T1000 (cell line): ENCODE measurements at regions not wholly inside any gene's neighbourhood (a gene's known extent, or its start where the extent isn't known, plus 50 kb on each side); places are given as distances from the start of the nearest gene placed in this dataset.
A peak's percentile ranks its signal among the peaks of the same experiment; 100 is the strongest.
"Not testable (repeated sequence)": the region's sequence is repeated elsewhere in the genome, so short reads cannot be mapped to it uniquely, and the experiment has no call there.

Experiments
- DNase-seq: peaks from one replicate; lab custom pipeline; 2025; ENCODE audit warnings: mixed read lengths; lab: John Stamatoyannopoulos, UW

DNA sequence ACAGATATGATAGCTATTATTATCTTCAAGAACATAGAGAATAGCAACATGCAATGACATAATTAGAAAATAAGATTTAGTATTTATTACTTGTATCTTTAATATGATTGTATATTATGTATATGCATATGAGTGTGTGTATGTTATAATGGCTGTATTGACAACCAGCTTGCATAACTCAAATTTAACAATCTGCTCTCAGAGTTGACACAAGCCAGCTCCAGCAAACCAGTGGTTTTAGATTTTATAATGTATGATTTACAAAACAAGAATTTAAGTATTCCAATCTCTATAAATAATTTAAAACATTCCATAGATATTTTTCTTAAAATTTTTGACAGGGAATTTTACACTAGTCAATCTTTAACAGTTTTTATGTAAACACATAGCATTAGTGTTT lies 935.9 kb upstream of the EPHA5 start:
- no peak for DNase-seq

DNA sequence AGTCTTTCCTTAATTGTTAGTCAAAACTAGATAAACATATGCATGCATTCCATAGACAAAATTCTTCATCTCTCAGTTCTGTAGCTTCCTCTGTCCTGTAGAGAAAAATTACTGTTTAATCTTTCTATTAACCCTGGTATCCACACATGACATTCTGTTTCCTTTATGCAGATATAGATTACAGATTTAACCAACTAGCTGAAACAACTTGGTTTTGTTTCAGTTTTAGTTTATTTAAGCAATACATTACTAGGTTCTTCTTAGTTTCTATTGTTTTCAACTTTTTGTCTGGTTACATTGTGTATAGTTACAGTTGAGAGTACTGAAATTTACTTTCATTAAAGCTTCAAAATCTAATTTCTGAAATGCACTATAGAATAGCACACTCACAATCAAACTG lies 933.9 kb upstream of the EPHA5 start:
- no peak for DNase-seq

DNA sequence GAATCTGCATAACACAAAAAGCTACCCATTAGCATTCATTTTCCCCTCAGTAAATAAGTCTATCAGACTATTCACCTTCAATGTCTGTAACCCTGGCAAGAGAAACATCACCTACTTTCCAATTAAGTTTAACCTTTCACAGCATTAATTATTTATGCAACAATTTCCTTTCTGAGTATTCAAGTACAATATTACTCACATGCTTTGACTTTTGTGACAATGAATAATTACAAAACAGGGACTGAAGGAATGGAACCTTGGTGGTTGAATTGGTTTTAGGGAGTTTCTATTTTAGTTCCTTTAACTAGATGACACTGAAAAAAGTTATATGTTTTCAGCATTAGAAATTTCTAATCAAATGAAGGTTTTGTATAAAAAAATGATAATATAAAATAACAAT lies 932.3 kb upstream of the EPHA5 start:
- no peak for DNase-seq

DNA sequence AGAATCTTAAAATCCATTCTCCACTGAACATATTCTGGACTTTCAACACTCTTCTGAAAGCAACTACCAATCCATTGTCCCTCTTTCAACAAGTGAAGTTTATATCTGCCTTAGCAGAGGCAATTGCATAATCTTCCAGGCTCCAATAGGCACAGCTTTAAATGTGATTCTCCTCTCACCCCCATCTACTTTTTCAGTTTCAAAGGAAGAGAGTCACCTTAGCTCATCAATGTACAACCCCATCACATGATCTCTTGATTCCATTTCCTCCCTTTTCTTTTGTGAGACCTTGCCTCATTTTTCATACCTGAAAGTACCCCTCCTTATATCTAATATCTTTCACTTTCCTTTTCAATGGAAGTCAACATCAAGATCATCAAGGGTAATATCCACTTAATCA lies 921.7 kb upstream of the EPHA5 start:
- DNase-seq: no peak

DNA sequence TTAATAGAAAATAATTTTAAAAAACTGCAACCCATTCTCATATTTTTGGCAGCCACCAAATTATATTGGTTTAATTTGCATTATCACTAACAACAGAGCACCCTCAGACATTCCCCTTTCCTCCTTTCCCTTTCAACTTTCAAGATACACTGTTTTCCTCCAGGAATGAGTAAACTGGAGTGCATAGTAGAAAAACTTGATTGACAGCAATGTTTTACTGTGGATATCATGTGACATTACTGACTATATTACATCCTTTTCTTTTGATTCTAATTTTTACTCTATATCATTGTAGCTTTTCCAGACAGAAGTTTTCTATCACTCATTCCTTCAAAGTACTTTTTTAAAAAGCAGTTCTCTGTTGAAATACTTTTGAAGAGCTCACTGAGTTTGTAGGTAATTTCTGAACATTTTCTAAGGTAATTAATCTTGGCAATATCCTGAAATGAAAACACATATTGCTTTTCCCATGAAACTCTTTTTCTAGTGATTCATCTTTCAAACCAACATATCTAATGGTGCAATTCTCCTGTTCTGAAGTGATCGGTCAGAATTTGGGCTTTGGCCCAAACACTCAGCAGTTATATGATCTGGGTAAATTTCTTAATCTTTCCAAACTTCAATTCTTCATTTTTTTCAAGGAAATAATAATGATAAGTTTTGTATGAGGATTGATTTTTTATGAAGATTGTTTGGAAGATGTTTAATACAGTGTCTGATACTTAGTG lies 920.4 kb upstream of the EPHA5 start:
- DNase-seq: no peak

DNA sequence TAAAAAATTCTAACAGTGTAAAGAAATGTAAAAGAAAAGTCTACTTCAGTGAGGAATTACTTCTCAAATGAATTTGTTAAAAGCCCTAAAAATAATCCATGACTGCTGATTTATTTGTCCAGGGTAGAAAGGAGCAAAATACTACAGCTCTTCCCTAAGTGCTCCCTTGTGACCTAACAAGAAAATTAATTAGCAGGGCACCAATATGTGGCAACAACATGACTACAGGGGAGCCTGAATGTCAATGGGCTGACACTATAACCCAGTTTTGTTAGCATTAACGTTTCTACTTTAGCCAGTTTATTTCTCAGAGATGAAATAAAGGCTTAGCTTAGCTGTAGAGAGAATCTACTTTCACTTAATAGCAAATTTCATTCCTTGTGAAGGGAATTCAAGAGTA lies 918.9 kb upstream of the EPHA5 start:
- no peak for DNase-seq

DNA sequence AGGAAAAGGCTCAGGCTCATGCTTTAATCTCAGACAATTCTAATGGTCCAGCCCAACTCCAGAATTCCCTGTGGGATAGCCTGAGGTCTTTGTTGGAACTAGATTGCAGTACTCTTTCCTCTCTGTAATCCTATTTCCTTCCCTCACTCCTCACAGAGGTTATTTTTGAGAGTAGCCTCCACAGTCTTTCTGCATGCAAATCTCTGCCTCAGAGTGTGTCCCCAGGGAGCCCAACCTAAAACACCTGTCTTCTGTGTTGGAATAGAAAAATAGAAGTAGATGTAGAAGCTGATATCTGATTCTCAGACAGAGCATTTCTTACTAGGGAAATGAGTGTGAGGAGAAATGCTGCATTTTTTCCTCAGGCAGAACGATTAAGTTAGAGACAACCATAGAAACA lies 915.5 kb upstream of the EPHA5 start:
- no peak for DNase-seq

DNA sequence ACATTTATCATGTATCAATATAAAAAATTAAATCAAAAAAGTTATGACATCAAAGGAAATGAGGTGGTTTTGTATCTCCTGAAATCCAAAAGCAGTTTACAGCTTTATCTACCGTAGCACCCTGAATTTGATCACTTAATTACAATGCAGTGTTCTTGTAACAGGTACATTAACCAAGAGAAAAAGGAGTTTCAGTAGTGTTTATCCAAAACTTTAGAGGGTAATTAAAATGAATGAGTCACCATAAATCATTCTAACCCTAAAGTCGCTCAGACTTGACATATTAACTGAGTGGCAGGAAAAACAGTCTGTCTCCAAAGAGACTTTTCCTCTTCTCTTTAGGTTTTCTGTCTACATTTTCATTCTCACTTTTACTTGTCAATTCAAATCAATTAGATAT lies 907.6 kb upstream of the EPHA5 start:
- no peak for DNase-seq

DNA sequence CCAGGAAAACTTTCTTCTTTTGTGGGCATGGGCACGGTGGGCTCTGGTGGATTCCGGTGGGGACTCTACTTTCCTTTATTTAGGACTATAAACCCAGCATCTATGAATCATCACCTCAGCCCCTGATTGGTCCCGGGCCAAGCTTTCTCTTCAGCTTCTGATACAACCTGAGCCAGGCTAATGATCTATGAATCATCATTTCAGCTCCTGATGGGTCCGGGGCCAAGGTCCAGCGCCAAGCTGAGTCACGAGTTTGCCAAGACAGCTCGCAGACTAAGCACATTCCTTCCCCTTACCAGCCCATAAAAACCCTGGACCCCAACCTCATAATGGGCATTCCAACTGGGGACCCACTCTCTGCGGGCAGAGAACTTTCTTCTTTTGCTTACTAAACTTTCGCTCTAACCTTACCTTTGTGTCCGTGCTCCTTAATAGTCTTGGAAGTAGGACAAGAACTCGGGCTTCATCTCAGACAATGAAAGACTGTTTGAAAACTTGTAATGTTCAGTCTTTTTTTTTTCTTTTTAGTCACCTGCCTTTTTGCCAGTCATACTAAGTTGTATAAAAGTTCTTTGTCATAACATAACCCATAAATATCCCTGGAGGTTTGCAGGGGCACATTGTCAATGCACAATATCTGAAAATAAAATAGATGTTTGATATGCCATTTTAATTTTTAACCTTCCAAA lies 904.9 kb upstream of the EPHA5 start:
- DNase-seq: peak; percentile 81

DNA sequence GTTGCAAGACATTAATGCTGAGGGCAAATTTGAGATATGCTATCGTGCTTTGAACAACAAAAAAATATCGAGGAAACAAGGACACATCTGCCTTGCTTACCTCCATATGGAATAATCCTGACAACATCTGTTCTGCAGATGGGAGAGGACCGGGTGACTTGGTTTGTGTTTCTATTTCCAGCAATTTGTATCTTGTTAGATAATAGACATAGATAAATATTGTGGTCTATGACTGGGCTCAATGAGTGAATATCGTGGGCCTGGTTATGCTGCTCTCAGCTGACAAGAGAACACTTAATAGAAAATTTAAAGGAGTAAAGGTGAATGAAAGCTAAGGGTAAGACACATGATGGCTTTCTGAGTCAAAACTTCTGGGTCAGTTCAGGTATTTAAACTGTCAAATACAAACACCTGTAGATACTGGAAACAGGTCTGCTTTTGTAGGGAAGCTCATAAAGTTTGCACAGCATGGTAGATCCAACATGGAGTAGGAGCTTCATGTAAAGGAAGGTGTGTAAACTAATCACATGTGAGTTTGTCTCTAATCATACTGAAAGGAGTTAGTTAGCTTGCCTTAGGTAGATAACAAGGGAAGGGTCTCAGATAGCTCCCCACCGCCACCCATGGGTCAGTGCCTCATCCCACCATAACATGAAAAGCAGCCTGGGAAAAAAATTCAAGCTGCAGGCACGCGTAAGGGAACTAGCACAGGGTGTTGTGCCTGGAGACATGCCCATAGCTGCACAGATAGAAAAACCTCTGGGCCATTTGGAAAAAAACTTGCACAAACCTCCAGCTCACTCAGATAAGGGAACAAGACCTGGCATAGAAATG lies 904.1 kb upstream of the EPHA5 start:
- DNase-seq: peak; percentile 59

DNA sequence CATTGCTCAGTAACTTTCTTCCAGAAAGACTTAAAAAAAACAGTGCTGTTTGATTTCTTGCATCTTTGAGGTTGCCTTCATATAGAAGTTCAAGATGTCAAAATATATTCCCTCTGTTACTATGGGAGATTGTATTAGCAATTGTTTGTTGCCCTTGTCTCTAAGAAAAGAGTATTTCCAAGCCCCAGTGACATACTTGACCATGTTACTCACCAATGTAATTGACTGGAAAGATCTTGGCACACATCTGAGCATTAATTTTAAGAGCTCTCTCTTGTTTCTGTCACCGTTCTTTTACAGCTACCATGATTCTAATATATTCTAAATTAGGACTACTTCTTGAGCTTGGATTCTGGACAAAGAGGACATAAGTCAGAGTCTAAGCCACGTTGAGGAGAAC lies 902.7 kb upstream of the EPHA5 start:
- DNase-seq: no peak

DNA sequence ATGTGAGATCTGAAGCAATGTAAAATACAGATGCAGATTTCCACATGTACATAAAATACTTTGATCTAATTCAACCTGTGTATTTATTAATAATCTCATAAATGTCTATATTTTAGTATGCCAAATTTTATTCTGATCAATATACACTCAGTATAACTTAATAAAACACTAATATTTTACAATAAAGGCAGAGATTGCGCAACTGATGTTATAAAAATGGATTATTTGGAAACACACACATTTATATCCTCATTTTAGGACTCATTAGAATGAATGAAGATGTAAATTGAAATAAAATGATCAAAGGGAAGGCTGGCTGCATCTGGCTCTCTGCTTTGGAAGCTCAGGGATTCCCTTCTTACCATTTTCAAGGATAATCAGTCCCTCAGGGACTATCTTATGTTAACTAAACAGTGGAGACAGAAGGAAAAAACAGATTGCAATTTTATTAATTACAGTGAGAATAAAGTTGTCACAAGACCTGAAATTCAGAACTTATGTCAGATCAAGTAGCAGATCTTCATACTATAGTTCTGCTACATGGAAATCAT lies 900.9 kb upstream of the EPHA5 start:
- DNase-seq: no peak

DNA sequence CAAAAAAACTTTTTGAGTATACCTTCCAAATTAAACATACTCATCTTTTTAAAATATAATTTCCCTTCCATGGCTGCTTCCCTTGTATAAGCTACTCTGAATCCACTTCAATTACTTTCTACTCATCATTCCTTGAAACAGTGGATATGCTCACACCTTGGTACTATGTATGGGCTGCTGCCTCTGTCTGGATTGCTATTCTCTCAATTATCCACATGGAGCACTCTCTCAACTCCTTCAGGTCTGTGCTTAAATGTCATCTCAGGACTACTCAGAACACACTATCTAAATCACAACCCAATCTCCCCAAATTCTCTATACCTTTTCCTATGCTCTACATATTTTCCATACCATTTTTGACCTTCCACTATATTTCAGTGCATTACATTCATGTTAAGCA lies 898.9 kb upstream of the EPHA5 start:
- no peak for DNase-seq

DNA sequence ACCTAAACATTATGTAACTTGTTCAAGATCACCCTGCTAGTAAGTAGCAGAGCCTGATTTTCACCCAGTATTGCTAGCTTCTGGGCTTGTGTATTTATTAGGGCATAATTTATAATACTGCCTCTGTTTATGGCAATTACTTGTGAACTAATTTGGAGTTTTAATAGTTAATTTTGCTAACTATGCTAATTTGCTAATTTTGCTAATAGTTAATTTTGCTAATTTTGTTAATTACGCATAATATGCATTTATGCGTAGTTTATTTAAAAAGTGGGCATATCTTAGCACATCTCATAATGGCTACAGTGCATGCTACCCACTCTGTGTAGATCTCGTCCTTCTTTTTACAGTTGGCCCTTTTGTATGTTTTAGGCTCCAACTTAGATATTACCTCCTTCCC lies 898.1 kb upstream of the EPHA5 start:
- DNase-seq: no peak

DNA sequence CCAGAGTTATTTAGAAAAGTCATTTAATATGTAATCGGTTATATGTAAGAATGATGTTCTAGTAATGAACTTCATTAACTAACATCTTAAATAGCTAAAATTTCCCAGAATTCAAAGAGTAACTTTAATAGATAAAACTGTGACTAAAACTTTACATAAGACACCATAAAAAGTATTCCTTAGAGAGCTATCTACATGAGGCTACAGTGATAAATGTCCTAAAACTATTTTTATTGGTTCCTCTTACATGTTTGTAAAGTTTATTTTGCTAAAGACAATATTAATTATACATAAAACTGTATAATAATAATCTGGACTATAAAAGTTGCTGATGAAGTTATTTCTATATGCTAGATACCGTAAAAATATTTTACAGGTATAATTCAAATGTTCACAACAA lies 897.7 kb upstream of the EPHA5 start:
- no peak for DNase-seq

DNA sequence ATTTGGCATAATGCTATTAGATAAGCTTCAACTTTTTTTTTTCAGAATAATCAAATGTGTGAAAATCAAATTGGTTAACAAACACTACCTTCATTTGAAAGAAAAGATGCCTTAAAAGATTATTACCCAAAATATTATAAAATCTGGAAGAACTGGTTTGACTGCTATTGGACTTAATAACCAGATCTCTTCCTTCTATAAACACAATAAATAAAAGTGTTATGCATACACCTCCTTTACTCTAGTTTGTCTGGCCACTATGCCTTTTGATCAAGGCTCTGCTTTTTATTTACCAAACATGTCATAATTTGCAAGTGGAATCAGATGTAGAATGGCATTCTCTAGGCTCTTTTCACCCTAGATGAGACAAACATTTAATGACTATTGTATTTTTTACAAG lies 897.3 kb upstream of the EPHA5 start:
- no peak for DNase-seq

DNA sequence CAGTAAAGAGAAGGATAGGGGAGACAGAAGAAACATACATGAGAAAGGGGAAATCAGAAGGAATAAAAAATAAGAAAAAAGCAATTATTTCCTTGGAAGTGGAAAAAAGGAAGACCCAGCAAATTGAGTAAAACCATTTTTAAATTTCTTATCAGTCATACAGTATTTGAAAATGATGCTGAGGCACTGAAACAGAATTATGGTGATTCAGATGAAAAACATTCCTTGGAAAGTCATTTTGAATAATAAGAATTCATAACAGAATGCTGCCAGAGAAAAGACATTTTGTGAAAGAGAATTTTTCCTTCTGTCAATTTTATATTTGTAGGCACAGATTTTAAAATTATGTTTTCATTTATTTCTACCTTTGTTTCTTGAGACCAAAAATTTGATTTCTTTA lies 895.5 kb upstream of the EPHA5 start:
- no peak for DNase-seq

DNA sequence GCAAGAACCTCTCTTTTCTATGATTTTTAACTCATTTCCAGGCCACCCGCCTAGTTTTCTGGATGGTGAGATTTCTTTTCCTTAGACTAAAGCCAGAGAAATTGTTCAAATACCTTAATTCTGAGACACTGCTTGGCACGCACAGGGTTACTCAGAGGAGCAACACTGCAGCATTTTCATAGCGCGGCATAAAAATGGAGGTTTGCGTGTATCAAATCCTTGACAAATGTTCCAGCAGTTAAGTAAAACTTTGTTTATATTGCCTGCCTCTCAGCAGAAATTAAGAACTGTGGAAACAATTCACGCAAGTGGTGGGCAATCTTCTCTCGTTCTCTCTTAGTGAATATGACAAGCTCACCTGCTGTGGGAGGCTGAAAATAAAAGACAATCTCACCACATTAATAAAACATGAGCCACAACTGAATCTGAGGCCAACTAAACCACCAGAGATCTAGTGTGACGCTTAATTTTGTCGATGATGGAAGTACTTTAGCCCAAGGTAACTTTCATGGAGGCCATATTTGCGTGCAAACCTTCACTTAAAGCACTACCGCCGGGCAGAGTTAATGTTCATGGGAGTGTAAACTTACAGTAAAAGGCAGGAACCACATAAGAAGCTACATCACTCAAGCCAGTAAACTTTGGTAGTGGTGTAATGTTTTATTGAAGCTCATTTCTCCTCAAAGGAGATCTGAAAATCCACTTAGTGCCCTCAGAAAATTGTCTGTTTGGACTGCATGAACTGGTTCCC lies 894.8 kb upstream of the EPHA5 start:
- peak; percentile 35 for DNase-seq

DNA sequence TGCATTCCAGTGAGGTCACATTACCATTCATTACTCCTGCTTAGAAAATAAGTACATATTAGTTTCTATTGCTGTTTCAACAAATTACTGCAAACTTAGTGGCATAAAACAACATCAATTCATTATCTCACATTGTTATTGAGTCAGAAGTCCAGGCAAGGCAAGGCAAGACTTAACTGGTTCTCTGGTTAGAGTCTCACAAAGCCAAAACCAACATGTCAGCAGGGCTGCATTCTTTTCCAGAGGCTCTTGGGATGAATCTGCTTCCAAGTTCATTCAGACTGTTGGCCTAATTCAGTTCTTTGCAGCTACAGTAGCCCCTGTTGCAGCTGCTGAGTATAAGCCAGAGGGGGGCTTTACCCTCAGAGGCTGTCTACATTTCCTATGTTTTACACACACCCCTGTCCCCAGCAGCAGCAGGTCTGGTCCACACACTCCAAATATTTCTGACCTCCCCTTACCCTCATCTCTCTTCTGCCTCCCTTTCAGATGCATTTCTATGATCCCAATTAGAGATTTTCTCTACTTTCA lies 892.1 kb upstream of the EPHA5 start:
- DNase-seq: no peak

DNA sequence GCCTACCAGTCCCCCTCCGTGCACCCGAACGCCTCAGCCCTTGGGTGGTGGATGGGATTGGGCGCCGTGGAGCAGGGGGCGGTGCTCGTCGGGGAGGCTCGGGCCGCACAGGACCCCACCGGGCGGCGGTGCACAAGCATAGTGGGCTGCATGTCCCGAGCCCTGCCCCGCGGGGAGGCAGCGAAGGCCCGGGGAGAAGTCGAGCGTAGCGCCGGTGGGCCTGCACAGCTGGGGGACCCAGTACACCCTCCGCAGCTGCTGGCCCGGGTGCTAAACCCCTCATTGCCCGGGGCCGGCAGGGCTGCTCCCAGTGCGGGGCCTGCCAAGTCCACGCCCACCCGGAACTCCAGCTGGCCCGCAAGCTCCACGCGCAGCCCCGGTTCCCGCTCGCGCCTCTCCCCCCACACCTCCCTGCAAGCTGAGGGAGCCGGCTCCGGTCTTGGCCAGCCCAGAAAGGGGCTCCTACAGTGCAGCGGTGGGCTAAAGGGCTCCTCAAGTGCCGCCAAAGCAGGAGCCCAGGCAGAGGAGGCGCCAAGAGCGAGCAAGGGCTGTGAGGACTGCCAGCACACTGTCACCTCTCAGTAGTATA lies 891.3 kb upstream of the EPHA5 start:
- not testable (repeated sequence) for DNase-seq

DNA sequence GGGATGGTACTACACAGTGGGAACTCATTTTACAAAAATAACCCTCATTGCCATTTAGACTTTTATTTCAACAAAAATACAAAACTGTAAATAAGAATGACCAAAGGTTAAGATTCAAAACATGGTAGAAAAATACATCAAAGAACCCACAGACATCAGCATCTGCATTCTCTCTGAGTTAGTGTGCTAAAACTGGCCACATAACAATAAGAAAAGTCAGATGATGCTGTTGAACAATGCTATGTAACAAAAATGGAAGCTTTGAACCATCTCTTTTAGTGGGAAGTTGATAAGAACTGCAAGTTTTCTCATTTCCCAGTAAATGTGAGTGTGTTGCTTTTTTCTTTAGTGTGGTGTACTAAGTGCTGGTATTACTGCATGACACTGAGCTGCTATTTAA lies 888.4 kb upstream of the EPHA5 start:
- DNase-seq: no peak
